ENCODE measurements at regions not wholly inside any gene's neighbourhood (a gene's known extent, or its start where the extent isn't known, plus 50 kb on each side); places are given as distances from the start of the nearest gene placed in this dataset.

DNA sequence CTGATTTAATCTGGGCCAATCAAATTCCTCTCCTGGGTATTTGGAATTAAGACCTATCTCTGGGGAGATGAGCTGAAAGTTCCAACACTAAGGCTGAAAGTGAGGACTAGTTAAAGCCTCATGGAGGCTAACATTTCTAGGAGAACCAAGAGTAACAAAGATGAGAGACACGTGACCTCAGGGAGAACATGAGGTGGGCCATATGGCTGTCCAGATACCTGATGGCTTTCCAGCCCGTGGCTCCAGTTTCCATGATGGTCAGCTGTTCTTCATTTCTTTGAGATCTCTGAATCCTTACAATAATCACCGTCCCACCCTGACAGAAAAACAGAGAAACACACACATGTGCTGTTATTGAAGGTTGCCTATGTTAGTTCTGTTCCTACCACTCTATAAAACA lies 66.1 kb downstream of the LEPR start:
- in situ Hi-C loops (cut with MboI; ENCODE audit: low sequenced_read_pairs) = no loop called here

DNA sequence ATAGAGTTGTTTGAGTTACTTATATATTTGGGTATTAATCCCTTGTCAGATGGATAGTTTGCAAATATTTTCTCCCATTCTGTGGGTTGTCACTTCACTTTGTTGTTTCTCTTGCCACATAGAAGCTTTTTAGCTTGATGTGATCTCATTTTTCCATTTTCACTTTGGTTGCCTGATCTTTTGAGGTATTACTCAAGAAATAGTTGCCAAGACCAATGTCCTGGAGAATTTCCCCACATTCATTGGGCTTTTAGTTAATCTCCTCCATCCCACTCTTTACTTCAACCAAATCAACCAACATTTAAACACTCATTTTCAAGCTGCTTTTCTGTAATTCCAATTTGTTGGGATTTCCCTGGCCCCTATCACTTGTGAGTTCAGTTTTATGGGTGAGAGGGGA lies 69.0 kb downstream of the LEPR start:
- in situ Hi-C loops (cut with MboI; ENCODE audit: low sequenced_read_pairs) = no loop called here

DNA sequence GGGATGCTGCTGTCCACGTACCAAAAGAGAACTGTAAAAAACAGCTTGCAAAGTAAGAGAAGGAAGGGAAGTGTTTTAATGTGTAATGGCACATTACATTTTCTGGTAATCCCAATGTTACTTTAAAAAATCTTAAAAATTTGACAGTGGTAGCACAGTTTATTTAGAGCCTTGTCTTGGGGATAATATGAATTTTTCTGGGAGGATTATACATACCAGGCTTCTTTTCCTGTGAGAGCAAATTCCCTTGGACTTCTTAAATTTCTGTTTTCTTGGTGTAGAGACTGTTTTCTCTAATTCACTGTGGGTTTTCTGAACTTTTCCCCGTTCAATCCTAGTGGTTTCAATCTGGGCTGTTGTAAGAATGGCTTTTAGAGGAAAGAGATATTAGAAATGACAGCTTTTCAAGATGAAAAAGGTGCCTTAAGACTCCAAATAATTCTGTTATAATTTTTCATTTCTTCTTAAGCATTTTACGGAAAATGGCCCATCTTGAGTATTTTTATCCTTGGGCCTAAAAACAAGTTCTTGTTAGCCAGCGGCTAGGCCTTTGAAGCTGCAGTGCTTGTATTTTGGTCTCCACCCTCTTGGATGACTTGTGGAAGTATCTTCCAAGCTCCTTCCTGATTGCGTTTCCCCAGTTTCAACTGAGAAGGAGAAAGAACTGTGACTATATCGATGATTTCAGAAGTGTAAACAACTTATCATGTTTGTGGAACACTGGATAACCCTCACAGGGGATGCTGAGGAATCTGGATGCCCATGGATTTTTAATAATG lies 70.0 kb downstream of the LEPR start:
- in situ Hi-C loops (cut with MboI; ENCODE audit: low sequenced_read_pairs) = no loop called here

DNA sequence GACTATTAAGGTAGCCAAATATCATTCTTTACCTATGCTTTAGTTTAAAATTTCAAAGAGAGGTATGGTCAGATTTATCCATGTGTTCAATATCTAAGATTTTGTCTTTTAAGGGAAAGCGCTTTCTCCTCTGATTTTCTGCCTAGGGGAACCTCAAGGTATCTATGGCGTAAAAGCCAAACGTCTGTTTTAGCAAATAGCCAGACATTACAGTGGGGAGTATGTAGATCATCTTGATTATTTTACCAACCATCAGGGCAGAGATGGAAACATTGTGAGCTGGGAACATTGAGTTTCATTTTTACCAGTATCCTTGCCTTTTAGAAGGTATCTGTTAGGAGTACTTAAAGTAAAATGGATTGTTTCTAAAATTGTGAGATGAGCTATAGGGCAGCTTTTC lies 71.0 kb downstream of the LEPR start:
- in situ Hi-C loops (cut with MboI; ENCODE audit: low sequenced_read_pairs) = no loop called here

DNA sequence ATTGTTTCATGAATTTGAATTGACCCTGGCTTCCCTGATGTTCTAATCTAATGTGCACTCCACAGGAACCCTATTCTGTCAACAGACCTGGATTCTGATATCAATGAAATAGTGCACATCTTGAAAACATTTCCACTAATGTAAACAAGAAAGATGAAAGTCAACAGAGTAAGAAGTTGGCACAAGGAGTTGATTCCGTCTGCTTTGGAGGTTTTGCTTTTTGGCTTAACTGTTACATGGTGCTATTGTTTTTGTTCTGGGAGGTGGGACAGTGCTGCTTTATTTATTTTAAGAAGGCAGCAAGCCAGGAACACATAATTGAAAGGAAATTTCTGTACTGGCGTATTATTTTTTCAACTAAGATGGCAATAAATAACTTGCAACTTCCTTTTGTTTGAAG lies 73.3 kb downstream of the LEPR start:
- in situ Hi-C loops (cut with MboI; ENCODE audit: low sequenced_read_pairs) = no loop called here

DNA sequence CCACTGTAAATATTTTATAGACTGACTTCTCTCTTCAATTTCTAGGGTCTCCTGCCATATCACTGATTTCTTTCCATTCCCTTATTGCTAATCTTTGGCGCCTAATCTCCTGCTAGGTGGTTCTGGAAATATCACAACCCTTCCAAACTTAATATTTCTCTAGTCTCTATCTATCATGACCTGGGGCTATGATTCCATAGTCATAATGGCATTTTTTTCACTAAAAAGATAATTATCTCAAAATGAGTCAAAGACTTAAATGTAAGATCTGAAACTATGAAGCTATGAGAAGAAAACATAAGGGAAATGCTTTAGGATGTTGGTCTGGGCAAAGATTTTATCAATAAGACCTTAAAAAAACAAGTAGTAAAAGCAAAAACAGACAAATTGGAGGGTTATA lies 74.2 kb downstream of the LEPR start:
- in situ Hi-C loops (cut with MboI; ENCODE audit: low sequenced_read_pairs) = no loop called here

DNA sequence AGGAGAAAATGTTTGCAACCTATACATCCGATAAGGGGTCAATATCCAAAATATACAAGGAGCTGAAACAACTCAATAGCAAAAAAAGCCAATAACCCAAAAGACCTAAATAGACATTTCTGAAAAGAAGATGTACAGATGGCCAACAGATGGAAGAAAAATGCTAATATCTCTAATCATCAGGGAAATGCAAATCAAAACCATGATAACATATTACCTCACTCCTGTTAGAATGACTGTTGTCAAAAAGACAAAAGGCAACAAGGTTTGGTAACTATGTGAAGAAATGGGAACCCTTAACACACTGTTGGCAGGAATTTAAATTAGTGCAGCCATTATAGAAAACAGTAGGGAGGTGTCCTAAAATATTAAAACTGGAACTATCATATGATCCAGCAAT lies 74.7 kb downstream of the LEPR start:
- in situ Hi-C loops (cut with MboI; ENCODE audit: low sequenced_read_pairs) = no loop called here

DNA sequence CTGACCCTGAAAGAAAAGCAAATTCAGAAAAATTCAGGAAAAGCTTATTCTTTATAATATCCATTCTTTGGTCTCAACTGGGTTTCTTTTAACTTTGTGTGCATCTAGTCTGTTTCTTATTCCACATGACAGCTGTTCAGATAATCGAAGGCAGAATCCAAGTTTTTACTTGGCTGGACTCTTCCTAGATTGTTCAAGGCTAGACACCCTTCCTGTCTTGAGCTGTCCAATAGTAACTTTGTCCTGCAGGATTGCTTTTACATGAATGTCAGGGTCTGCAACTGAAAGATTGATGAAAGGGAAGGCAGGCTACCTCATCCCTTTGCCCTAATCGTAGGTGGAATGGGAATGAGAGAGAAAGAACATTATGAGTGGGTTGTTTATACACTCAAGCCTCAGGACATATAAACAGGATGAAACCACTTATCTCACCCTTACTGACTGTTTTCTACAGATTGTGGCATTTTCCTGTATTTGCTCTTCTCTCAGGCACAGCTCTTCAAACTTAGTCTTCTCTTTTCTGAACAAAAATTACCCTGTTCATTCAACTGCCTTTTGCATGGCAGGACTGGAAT lies 76.9 kb downstream of the LEPR start:
- in situ Hi-C loops (cut with MboI; ENCODE audit: low sequenced_read_pairs) = no loop called here

DNA sequence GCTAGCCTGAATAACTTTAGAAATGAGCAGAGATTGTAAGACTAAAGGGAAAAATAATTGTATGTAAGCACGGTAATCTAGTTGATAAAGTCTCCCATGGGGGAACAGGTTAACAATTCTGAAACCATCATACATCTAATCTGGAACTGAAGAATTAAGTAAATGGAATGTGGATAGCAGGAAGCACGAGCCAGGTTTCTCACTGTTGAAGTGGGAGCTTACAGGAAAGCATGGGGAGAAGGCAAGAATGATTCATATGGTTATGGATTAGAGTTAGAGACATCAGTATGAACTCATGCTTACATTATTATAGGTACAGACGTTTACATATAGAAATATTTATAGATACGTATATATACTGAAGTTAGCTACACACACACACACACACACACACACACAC lies 83.0 kb downstream of the LEPR start:
- in situ Hi-C loops (cut with MboI; ENCODE audit: low sequenced_read_pairs) = no loop called here

DNA sequence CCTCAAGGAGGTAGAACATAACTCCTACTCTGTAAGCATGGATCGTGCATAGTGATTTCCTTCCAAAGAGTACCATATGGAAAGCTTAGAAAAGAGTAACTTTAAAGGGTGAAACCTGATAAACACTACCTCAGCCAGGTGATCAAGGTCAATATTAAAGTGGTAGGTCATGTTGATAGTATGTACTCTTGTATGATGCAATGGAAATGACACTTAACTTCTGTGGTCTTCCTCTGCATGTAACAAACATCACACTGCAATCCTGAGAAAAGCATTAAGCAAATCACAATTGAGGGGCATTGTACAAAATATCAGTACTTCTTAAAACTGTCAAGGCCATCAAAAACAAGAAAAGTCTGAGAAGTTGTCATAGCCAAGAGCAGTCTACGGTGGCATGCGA lies 83.8 kb downstream of the LEPR start:
- in situ Hi-C loops (cut with MboI; ENCODE audit: low sequenced_read_pairs) = no loop called here

DNA sequence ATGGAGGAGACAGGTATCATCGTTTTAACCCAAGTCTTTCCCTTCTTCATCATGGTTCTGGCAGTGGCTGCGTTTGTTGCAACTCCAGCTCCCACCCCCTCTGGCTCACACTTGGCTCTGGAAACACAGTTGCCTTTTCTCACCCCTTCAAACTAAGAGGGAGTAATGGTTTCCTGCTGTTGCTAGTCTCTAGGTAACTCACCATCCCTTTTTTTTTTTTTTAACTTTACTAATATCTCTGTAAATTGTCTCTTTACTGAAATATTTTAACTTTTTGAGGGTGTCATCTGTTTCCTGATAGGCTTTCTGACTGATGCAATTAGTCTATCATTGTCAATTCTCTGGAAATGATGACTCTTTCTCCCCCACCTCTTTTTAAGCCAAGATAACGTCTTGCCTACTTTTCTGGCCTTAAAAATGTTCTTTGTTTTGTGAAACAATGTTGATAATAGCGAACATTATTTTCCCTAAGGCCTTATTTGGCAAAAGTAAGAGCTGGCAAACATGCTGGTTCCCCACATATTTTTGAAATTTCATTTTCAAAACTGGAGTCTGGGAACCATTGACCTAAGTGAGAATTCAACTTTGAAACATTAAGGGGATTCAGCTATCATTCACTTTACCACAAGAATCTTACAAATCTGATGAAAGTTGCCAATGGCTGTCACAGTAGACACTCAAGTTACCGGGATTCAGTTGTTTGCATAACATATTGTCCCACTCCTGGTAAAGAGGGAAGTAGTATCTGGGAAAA lies 85.3 kb downstream of the LEPR start:
- in situ Hi-C loops (cut with MboI; ENCODE audit: low sequenced_read_pairs) = no loop called here

DNA sequence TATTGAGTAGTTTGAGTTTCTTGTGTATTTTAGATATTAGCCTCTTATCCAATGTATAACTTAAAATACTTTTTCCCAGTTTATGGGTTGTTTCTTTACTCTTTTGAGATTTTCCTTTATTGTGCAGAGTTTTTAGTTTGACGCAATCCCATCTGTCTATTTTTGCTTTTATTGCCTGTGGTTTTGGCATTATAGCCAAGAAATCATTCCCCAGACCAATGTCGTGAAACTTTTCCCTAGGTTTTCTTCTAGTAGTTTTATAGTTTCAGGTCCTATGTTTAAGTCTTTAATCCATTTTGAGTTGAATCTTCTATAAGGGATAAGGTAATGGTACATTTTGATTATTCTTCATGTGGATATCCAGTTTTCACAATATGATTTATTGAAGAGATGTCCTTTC lies 87.6 kb downstream of the LEPR start:
- in situ Hi-C loops (cut with MboI; ENCODE audit: low sequenced_read_pairs) = no loop called here

DNA sequence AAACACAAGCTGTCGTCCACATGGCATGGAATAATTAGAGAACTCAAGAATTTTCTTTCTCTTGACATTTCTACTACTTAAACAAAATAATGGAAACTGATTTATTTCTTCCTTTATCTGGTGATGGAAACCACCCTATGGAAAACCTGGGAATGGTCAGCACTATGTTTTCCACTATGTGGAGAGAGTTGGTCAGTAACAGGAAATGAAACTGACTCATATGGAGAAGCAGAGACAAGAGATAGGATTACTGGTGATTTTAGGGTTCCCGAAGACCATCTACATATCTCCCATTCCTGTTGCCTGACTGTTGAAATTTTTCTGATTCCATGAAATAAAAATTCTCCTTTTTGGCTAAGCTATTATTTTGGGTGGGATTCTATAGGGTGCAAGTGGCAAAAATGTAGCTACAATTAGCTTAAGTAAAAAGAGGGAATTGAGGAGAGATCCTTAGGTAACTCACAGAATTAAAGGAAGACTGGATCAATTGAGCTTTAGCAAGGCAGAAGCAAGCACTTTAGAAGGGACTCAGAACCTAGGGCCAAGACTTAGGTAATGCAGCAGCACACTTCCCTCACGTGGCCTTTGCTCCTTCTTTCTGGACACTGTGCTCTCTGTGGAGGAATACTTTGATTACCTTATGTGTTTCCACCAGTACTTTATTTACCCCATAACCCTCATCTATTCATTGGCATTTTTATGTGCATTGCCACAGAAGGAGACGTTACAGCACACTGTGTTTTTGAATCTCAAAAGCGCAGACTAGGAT lies 89.6 kb downstream of the LEPR start:
- in situ Hi-C loops (cut with MboI; ENCODE audit: low sequenced_read_pairs) = no loop called here

DNA sequence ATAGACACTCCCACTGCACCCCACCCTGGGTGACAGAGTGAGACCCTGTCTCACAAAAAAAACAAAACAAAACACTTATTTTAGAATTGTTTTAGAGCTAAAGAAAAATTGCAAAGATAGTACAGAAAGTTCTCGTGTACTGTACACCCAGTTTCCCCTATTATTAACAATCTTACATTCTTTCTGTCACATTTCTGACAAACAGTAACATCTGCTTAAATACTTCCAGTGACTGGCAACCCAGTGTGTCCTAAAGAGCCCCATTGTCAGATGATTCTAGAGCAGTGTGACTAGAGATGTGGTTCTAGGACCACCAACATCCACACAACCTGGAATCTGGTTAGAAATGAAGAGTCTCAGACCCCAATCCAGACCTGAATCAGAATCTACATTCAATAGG lies 90.5 kb downstream of the LEPR start:
- in situ Hi-C loops (cut with MboI; ENCODE audit: low sequenced_read_pairs) = no loop called here

DNA sequence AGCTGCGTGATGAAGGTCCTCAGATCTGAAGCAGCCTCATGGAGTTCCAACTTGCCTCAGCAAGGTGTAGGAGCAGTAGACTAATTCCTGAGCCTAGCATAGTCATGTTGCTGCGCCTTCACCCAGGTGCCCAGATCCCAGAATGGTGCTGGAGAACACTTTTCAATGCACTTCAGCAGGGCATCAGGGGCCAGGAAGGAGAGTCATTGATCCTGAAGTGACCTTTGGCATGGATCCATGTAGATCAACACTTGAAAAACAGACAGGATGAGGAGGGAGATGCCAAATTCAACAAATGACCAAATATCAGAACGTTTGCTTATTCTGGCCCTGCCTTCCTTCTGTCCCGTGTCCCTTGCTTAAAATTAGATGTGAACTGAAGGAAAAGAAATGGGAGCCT lies 91.9 kb downstream of the LEPR start:
- in situ Hi-C loops (cut with MboI; ENCODE audit: low sequenced_read_pairs) = no loop called here

DNA sequence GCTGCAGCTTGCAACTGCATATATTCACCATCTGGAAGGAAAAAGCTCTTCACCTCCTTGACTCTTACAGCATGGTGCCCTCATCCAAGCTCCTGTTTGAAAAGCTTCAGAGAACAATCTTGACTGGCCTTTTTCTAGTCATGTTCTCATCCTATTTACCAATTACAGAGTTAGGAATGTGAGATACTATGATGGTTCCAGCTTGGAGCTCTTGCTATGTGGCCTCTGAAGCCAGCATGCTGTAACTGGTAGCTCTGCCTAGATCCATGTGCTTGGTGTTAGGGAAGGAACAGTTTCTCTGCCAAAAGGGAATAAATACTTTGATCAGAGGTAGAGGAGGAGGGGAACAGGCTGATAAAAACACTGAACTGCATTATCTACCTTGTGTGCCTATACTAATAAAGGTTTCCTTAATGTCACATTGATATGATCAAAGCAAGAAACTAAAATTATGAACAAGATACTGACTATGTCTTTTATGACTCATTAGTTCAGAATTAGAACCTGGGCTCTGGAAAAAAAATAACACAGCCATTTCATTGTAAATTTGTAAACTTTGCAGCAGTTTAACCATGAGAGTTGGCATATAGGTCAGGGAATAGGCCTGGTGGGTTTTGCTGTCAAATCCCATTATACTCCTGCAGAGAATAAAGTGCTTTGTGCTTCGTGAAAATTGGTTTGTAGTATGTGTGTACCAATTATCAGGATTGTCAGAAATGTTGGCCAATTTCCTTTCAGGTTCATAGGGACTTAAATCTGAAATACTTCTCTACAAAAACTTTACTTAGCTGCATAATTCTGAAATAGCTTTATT lies 92.7 kb downstream of the LEPR start:
- in situ Hi-C loops (cut with MboI; ENCODE audit: low sequenced_read_pairs) = no loop called here

DNA sequence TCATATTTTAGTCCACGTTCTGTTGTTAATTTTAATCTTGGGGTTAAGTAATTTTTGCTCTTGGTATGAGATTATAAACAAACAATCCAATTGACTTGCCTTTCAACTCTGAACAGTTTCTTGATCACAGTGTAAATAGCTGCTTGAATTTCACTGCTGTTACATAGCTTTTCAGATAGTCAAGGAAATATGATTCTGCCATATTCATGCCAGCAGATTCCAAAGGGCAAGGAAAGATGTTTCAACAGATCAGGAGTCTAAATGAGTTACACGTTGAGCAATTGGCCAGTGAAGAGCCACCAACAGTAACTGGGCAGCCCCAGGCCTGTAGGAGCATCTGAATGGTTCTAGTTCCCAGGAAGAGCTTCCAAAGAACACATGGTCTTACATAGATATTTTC lies 93.6 kb downstream of the LEPR start:
- in situ Hi-C loops (cut with MboI; ENCODE audit: low sequenced_read_pairs) = no loop called here

DNA sequence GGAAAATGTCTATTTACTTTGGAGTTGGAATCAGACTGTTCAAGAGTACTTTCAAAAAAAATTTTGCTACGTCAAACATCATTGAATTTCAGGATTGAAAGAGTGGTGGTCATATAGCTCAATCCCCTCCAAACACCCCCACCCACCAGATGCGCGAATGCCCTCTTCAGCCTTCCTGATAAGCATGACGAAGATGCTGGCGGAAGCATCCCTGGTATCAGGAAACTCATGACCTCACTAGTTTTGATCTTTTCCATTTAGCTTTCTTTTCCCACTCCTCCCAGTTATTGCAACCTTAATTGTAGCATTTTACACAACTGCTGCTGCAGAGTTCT lies 104.4 kb downstream of the LEPR start:
- in situ Hi-C loops (cut with MboI; ENCODE audit: low sequenced_read_pairs) = no loop called here

DNA sequence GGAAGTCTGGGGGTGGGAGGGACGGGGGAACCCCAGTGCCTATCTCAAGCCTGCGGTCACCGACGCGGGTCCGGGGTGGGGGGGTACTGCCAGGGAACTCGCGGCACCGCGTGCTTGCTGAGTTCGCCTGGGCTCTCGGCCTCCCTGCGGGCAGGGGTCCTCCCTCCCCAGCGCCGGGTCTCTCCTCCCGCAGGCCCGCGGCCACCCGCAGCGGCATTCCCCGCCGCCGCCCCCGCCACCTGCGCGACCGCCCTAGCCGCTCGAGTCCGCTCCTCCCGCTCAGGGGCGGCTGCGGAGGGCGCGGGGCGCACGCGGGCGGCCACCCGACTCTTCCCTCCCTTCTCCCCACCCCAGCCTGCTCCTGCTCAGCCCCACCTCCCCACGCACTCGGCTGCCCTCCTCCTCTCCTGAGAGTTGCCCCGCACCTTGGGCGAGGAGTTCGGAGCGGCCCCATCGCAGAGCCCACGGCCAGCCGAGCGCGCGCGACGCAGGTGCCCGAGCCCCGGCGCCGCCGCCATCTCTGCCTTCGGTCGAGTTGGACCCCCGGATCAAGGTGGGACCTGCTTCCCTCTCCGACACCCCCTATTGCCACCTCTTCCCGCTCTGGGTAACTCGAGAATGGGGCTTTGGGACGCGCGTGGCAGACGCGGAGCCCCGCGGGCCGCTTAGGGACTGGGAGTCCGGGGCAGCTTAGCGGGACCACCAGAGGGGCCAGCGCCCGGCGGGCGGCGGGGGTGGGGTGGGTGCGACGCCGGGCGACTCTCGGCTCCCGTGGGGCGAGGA lies 105.0 kb downstream of the LEPR start:
- in situ Hi-C loops (cut with MboI; ENCODE audit: low sequenced_read_pairs) = no loop called here

DNA sequence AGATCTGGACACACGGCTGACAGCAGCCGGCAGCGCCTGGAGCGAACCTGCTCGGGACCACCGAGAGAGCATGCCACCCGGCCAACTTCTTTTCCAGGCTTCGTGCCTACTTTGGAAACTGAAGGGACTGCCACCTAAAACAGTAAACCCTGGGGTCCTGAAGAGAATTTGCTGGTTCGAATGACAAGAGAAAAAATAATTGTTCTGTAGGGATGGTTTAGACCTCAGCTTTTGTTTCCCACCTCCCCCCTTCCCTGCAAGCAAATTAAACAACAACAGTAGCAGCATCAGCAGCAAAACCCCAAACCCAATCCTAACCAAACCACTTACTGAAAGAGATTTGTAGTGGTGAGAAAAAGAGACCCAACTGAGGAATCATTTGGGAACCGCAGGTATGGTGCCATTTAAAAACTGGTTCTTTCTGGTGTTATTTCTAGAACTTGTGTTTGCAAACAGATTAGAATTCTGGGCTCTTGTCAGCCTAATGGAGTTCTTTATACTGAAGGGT lies 105.6 kb downstream of the LEPR start:
- in situ Hi-C loops (cut with MboI; ENCODE audit: low sequenced_read_pairs) = no loop called here

Measured in HL-60/S4 (cell line).